Naive thymus-derived CD4-positive, alpha-beta T cell (primary cell): ENCODE measurements at regions not wholly inside any gene's neighbourhood (a gene's known extent, or its start where the extent isn't known, plus 50 kb on each side); places are given as distances from the start of the nearest gene placed in this dataset.

Source experiments
- ATAC-seq: fragments of 150-1000 bp; cut with Tn5 transposase; 2 replicates; pipeline ENCODE4 v1.10.0; 2021; ENCODE audit warnings: mild to moderate bottlenecking, moderate library complexity
- CTCF ChIA-PET: fragments of 350-600 bp; sonication (Branson Sonifier 250); formaldehyde crosslinking; loops from one replicate; lab custom pipeline; 2021; ENCODE audit warnings: antibody characterized with exemption; lab: Charles Lee
- POLR2A ChIA-PET: fragments of 350-600 bp; sonication (Branson Sonifier 250); formaldehyde crosslinking; loops from one replicate; lab custom pipeline; 2021; ENCODE audit warnings: antibody characterized with exemption, inconsistent platforms; lab: Charles Lee
- DNase-seq, 9 donors: peaks; one replicate each; pipeline versions ENCODE4 v3.0.0 to v3.0.0-alpha.2; 2020 to 2022; ENCODE audit warnings: mixed read lengths in 1 of 9
- H3K27ac ChIP-seq: one replicate; pipeline ENCODE4 v1.7.0; 2013; ENCODE audit warnings: mild to moderate bottlenecking, low read depth, low read length, moderate library complexity
- H3K27me3 ChIP-seq, 2 donors: one replicate each; pipeline ENCODE4 v1.7.0; 2013; ENCODE audit warnings: low read length in 2 of 2, mild to moderate bottlenecking in 2 of 2, moderate library complexity in 2 of 2; ENCODE audit not compliant: control insufficient read depth in 2 of 2, insufficient read depth in 2 of 2
- H3K36me3 ChIP-seq, 3 experiments: 1 replicate in 2 of 3; 2 replicates in 1 of 3; pipeline ENCODE4 v1.7.0; 2013; ENCODE audit warnings: low read length in 3 of 3, mild to moderate bottlenecking in 3 of 3, moderate library complexity in 1 of 3; ENCODE audit not compliant: insufficient read depth in 3 of 3, control insufficient read depth in 2 of 3
- H3K4me1 ChIP-seq, 2 donors: one replicate each; pipeline ENCODE4 v1.7.0; 2013; ENCODE audit warnings: low read length in 2 of 2, mild to moderate bottlenecking in 2 of 2, moderate library complexity in 1 of 2; ENCODE audit not compliant: control insufficient read depth in 2 of 2, insufficient read depth in 2 of 2
- H3K4me3 ChIP-seq: 2 replicates; pipeline ENCODE4 v1.7.0; 2013; ENCODE audit warnings: mild to moderate bottlenecking, low read length
- H3K9me3 ChIP-seq, 3 experiments: 1 replicate in 2 of 3; 2 replicates in 1 of 3; pipeline ENCODE4 v1.7.0; 2013; ENCODE audit warnings: low read length in 3 of 3; ENCODE audit not compliant: control insufficient read depth in 2 of 3
- H3K27ac Mint-ChIP-seq, 9 donors: one replicate each; pipeline ENCODE4 v1.8.0; 2020 to 2022; ENCODE audit warnings: mixed read lengths in 9 of 9, mild to moderate bottlenecking in 8 of 9, moderate library complexity in 5 of 9, inconsistent platforms in 2 of 9
- H3K27me3 Mint-ChIP-seq, 5 donors: one replicate each; pipeline ENCODE4 v1.8.0; 2021 to 2022; ENCODE audit warnings: mixed read lengths in 5 of 5, mild to moderate bottlenecking in 1 of 5
- H3K36me3 Mint-ChIP-seq, 5 donors: one replicate each; pipeline ENCODE4 v1.8.0; 2020 to 2022; ENCODE audit warnings: mixed read lengths in 5 of 5, mild to moderate bottlenecking in 3 of 5, inconsistent platforms in 1 of 5
- H3K4me1 Mint-ChIP-seq, 7 donors: one replicate each; pipeline ENCODE4 v1.8.0; 2020 to 2022; ENCODE audit warnings: mixed read lengths in 7 of 7, mild to moderate bottlenecking in 3 of 7, inconsistent platforms in 1 of 7
- H3K4me3 Mint-ChIP-seq, 10 donors: one replicate each; pipeline ENCODE4 v1.8.0; 2020 to 2022; ENCODE audit warnings: mild to moderate bottlenecking in 10 of 10, mixed read lengths in 10 of 10, moderate library complexity in 6 of 10, inconsistent platforms in 2 of 10
- H3K9me3 Mint-ChIP-seq, 11 donors: one replicate each; pipeline ENCODE4 v1.8.0; 2020 to 2022; ENCODE audit warnings: mixed read lengths in 11 of 11, mild to moderate bottlenecking in 4 of 11, inconsistent platforms in 1 of 11, moderate library complexity in 1 of 11
- intact Hi-C, 2 donors: fragments of 100-400 bp; cut with micrococcal nuclease; formaldehyde crosslinking; loops; one replicate each; pipeline ENCODE4 v1.15.1; 2023

DNA sequence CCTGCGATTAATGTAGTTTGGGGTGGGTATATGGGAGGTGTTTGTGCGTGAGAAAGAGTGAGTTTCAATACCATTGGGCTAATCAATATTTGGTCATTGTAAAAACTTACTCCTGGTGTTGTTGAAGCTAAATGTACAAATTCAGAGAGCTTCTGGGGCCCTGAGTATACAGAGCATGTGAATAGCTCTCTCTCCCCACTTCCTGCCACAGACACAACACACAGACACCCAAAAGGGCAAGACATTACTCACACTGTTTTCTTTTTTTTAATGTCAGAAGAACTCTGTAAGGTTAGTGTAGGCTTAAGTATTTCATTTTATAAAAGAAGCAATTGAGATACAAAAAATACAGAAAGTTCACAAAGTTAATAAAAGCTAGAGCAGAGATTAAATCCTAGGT lies 151.3 kb upstream of the KCNIP4 start:
- intact Hi-C loops = no loop called here
- H3K4me3 Mint-ChIP-seq = peak overlapping the region in 1 of 10 donors; percentile 41

DNA sequence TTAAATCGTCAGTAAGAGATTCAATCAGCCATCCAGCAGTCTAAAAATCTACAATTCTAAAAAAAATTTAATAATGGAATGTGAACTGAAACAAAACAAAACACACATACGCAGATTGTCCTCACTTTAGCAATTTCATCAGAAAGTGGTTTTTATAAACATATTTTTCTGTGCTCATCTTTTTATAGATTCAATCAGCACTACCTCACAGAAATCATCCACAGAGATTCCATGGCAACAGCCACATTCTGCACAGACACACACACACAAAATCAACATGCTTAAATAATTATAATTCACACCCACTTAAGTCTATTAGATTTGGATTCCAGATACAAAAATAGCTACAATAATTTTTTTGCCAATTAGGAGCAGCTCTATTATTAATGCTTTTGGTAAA lies 149.0 kb upstream of the KCNIP4 start:
- intact Hi-C loops = no loop called here
- Histone ChIP-seq H3K27me3 (no peaks in the 10 kb centered on the region), H3K27ac (no peak overlapping the region), H3K4me1 (no peaks in the 10 kb centered on the region), H3K9me3 (no peaks in the 10 kb centered on the region), H3K4me3 (no peak overlapping the region), H3K36me3 (no peaks in the 10 kb centered on the region)
- CTCF ChIA-PET = no interaction called here
- no peak for DNase-seq
- H3K4me1 Mint-ChIP-seq = peaks cover 0 to 6% (median 0%) of the 10 kb centered on the region in 7 donors
- H3K27ac Mint-ChIP-seq = peak overlapping the region in 1 of 9 donors; percentile 28
- H3K36me3 Mint-ChIP-seq = no peaks in the 10 kb centered on the region
- ATAC-seq = no peak
- H3K9me3 Mint-ChIP-seq = peaks cover 0 to 6% (median 0%) of the 10 kb centered on the region in 11 donors
- POLR2A ChIA-PET = no interaction called here
- H3K4me3 Mint-ChIP-seq = no peak overlapping the region
- no peaks in the 10 kb centered on the region for H3K27me3 Mint-ChIP-seq

More for the DNA sequence above, 151.3 kb upstream of the KCNIP4 start:
- H3K27ac Mint-ChIP-seq = peak overlapping the region in 1 of 9 donors; percentile 12
- Histone ChIP-seq H3K27ac (no peak overlapping the region), H3K36me3 (no peaks in the 10 kb centered on the region), H3K4me1 (no peaks in the 10 kb centered on the region), H3K4me3 (no peak overlapping the region), H3K9me3 (no peaks in the 10 kb centered on the region), H3K27me3 (no peaks in the 10 kb centered on the region)
- peak; percentile 31 for ATAC-seq
- no peaks in the 10 kb centered on the region for H3K27me3 Mint-ChIP-seq
- H3K9me3 Mint-ChIP-seq = peaks cover 0 to 6% (median 0%) of the 10 kb centered on the region in 11 donors
- peak in 1 of 9 donors; percentile 1 for DNase-seq
- H3K4me1 Mint-ChIP-seq = peaks cover 0 to 6% (median 0%) of the 10 kb centered on the region in 7 donors
- H3K36me3 Mint-ChIP-seq = no peaks in the 10 kb centered on the region
- ChIA-PET POLR2A (no interaction called here), CTCF (no interaction called here)

DNA sequence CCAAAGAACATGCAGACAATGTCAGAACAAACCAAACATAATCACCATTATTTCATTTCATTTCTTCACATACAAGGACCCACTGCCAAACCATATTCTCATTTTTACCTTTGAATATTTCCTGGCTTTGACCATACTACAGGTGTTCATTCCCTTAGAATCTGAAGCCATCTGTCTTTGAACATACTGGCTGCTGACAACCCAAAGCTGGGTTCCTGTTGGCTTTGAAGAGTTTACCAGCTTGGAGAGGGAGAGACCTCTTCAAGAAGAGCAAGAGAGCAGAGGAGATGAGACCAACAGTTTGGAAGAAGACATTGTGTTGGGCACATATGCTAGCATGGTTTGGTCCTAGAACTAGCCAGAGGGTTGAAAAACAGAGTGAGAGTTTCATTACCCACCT lies 145.6 kb upstream of the KCNIP4 start:
- H3K36me3 Mint-ChIP-seq = no peaks in the 10 kb centered on the region
- ChIA-PET CTCF (no interaction called here), POLR2A (no interaction called here)
- ATAC-seq (no peak), DNase-seq (no peak)
- no peak overlapping the region for H3K27ac Mint-ChIP-seq
- no peaks in the 10 kb centered on the region for H3K27me3 Mint-ChIP-seq
- no peaks in the 10 kb centered on the region for H3K4me1 ChIP-seq
- intact Hi-C loops = no loop called here
- H3K4me3 ChIP-seq = no peak overlapping the region
- H3K27ac ChIP-seq = no peak overlapping the region
- peaks cover 0 to 4% (median 0%) of the 10 kb centered on the region in 11 donors for H3K9me3 Mint-ChIP-seq
- no peaks in the 10 kb centered on the region for H3K9me3 ChIP-seq
- no peaks in the 10 kb centered on the region for H3K27me3 ChIP-seq
- H3K4me3 Mint-ChIP-seq = no peak overlapping the region
- no peaks in the 10 kb centered on the region for H3K36me3 ChIP-seq
- H3K4me1 Mint-ChIP-seq = peaks cover 0 to 1% (median 0%) of the 10 kb centered on the region in 7 donors

DNA sequence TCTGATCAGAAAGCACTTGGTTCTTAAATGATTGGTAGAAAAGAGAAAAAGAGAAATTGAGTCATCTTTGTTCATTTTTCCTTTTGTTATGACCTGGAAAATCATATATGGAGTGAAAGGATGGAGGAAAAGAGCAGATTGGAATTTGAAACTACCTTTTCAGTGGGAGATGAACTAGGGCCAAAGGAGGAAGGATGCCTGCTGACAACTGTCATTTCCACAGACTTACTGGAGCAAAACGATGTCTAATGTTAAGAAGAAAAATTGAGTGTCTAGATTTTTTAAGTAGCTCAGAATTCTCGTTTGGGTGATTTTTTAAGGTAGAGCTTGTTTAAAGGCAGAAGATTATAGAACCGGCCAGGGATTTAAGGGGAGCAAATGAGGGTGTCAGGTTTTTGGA lies 144.6 kb upstream of the KCNIP4 start:
- no peak for ATAC-seq
- Histone ChIP-seq H3K4me1 (no peaks in the 10 kb centered on the region), H3K36me3 (no peaks in the 10 kb centered on the region), H3K27ac (no peak overlapping the region), H3K9me3 (no peaks in the 10 kb centered on the region), H3K4me3 (no peak overlapping the region), H3K27me3 (no peaks in the 10 kb centered on the region)
- intact Hi-C loops = no loop called here
- Mint-ChIP-seq H3K4me1 (no peaks in the 10 kb centered on the region), H3K27me3 (no peaks in the 10 kb centered on the region), H3K4me3 (no peak overlapping the region), H3K36me3 (no peaks in the 10 kb centered on the region), H3K9me3 (peaks cover 0 to 5% (median 0%) of the 10 kb centered on the region in 11 donors), H3K27ac (no peak overlapping the region)
- ChIA-PET CTCF (no interaction called here), POLR2A (no interaction called here)
- no peak for DNase-seq

DNA sequence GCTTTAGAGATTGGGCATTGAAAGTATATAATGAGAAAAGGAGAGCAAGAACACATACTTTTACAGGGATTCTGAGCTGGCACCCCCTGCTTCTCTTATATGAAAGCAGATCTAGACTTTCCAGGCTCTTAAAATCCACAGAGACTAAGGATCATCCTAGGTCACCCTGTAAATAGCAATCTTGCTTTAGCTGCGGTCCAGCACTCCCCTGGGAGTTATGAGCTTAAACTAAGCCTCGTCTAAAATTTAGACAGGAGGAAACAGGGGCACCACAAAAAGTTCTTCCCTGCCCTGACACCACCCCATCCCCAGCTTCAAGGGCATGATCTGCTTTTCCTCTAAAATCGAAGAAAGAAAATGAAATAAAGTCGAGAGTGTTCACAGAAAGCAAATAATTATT lies 143.3 kb upstream of the KCNIP4 start:
- Histone ChIP-seq H3K9me3 (no peaks in the 10 kb centered on the region), H3K4me1 (no peaks in the 10 kb centered on the region), H3K27ac (no peak overlapping the region), H3K36me3 (no peaks in the 10 kb centered on the region), H3K27me3 (no peaks in the 10 kb centered on the region), H3K4me3 (no peak overlapping the region)
- Mint-ChIP-seq H3K36me3 (no peaks in the 10 kb centered on the region), H3K4me3 (no peak overlapping the region), H3K27me3 (no peaks in the 10 kb centered on the region), H3K27ac (no peak overlapping the region), H3K9me3 (peaks cover 0 to 16% (median 5%) of the 10 kb centered on the region in 11 donors), H3K4me1 (no peaks in the 10 kb centered on the region)
- DNase-seq = no peak
- intact Hi-C loops = no loop called here
- CTCF ChIA-PET = no interaction called here
- no peak for ATAC-seq
- POLR2A ChIA-PET = no interaction called here

DNA sequence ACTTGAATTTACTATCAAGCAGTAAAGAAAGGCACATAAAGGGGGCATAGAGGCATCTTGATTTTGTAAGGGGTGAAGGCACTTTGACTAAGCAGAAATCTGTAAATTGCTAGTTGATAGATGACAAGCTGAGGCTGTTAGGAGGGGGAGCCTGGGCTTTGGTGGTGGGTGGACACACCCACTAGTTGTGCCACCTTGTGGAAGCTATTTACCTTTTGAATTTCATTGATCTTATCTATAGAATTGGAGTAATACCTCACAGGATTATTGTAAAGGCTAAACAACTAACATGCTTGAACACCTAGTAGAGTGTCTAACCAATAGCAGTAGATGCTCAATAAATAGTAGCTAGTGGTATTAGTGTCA lies 142.8 kb upstream of the KCNIP4 start:
- H3K36me3 ChIP-seq = no peaks in the 10 kb centered on the region
- ATAC-seq (no peak), DNase-seq (no peak)
- no peaks in the 10 kb centered on the region for H3K36me3 Mint-ChIP-seq
- H3K4me3 ChIP-seq = no peak overlapping the region
- no peaks in the 10 kb centered on the region for H3K27me3 Mint-ChIP-seq
- H3K4me1 ChIP-seq = no peaks in the 10 kb centered on the region
- CTCF ChIA-PET = no interaction called here
- no peaks in the 10 kb centered on the region for H3K27me3 ChIP-seq
- no peaks in the 10 kb centered on the region for H3K9me3 ChIP-seq
- H3K9me3 Mint-ChIP-seq = peaks cover 0 to 22% (median 5%) of the 10 kb centered on the region in 11 donors
- POLR2A ChIA-PET = no interaction called here
- no peak overlapping the region for H3K27ac ChIP-seq
- H3K27ac Mint-ChIP-seq = no peak overlapping the region
- H3K4me1 Mint-ChIP-seq = no peaks in the 10 kb centered on the region
- no peak overlapping the region for H3K4me3 Mint-ChIP-seq
- intact Hi-C loops = no loop called here

DNA sequence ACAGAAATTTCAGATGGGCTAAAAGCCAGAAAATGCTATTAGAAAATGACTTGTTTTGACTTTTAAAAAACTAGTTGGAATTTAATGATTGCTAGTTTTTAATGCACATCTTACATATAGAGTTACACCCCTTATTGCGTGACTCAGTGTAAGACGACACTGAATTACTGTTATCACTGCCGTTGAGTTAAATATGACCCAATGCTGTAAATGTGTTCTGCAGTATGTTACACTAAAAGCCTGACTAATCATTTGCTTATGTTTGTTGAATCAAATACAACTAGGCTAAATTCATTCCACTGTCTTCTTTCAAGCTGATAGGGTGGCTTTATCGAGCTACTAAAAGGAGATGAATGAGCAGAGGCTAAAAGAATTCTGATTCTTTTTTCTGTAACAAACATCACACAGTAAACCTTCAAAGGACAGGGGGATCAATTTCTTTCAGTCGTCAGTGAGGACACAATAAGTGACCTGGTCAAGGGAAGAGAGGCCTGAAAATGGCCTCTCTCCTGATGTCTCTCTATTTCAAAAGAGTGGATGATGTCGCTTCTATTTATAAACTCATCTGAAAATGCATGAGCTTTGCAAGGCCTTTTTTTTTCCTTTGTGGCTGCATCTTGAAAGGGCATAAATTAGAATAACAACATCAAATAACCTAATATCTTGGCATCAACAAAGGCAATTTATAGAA lies 142.2 kb upstream of the KCNIP4 start:
- DNase-seq (no peak), ATAC-seq (no peak)
- Mint-ChIP-seq H3K4me3 (no peak overlapping the region), H3K27ac (no peak overlapping the region), H3K4me1 (no peaks in the 10 kb centered on the region), H3K36me3 (no peaks in the 10 kb centered on the region), H3K27me3 (no peaks in the 10 kb centered on the region), H3K9me3 (peaks cover 1 to 27% (median 10%) of the 10 kb centered on the region in 11 donors)
- peaks cover 0 to 3% (median 0%) of the 10 kb centered on the region in 3 experiments for H3K9me3 ChIP-seq
- no peaks in the 10 kb centered on the region for H3K36me3 ChIP-seq
- no peak overlapping the region for H3K27ac ChIP-seq
- no peaks in the 10 kb centered on the region for H3K4me1 ChIP-seq
- ChIA-PET POLR2A (no interaction called here), CTCF (no interaction called here)
- no peaks in the 10 kb centered on the region for H3K27me3 ChIP-seq
- intact Hi-C loops = no loop called here
- H3K4me3 ChIP-seq = no peak overlapping the region
